Panc1 (cell line): ENCODE measurements at regions not wholly inside any gene's neighbourhood (a gene's known extent, or its start where the extent isn't known, plus 50 kb on each side); places are given as distances from the start of the nearest gene placed in this dataset.

ENCODE experiments used
- ATAC-seq: fragments of 200-7000 bp; cut with Tn5 transposase; 2 replicates; pipeline ENCODE4 v1.9.1; 2020; ENCODE audit warnings: mild to moderate bottlenecking, moderate library complexity
- BruUV-seq: library from RNA; stranded (reverse); fragments of 400-500 nt; replicated peaks from 2 replicates; lab custom pipeline; 2021; lab: Mats Ljungman, UMichigan
- CTCF ChIA-PET: fragments of 300-600 bp; sonication (Branson Sonifier 250); formaldehyde crosslinking; loops from one replicate; lab custom pipeline; 2022; ENCODE audit warnings: antibody characterized with exemption; lab: Charles Lee
- POLR2A ChIA-PET: fragments of 300-600 bp; sonication (Branson Sonifier 250); formaldehyde crosslinking; loops from one replicate; lab custom pipeline; 2022; ENCODE audit warnings: antibody characterized with exemption; lab: Charles Lee
- DNase-seq: peaks from one replicate; pipeline ENCODE4 v3.0.0-alpha.2; 2010; ENCODE audit warnings: low read depth, low spot score
- H3K27ac ChIP-seq: 2 replicates; pipeline ENCODE4 v1.5.1; 2011; ENCODE audit warnings: mild to moderate bottlenecking, low read length, inconsistent platforms
- H3K27me3 ChIP-seq: fragments of 200-500 bp; sonication (Bioruptor generic); 2 replicates; pipeline ENCODE4 v1.6.0; 2014; ENCODE audit warnings: low read length, inconsistent platforms; ENCODE audit not compliant: control insufficient read depth, insufficient read depth
- H3K36me3 ChIP-seq: fragments of 200-500 bp; sonication (Bioruptor generic); 2 replicates; pipeline ENCODE4 v1.5.1; 2014; ENCODE audit warnings: inconsistent platforms, mild to moderate bottlenecking, low read length, moderate library complexity; ENCODE audit not compliant: control insufficient read depth, insufficient read depth
- H3K4me1 ChIP-seq: 2 replicates; pipeline ENCODE4 v1.5.1; 2011; ENCODE audit warnings: inconsistent platforms, mild to moderate bottlenecking, low read length, moderate library complexity; ENCODE audit not compliant: control insufficient read depth, insufficient read depth
- H3K4me3 ChIP-seq, 2 experiments: 2 replicates each; pipeline ENCODE4 v1.5.1; 2011 to 2012; ENCODE audit warnings: low read depth in 2 of 2, low read length in 2 of 2, mild to moderate bottlenecking in 2 of 2, inconsistent platforms in 1 of 2, moderate library complexity in 1 of 2
- H3K9me3 ChIP-seq: fragments of 200-500 bp; sonication (Bioruptor generic); 2 replicates; pipeline ENCODE4 v1.5.1; 2014; ENCODE audit warnings: low read depth, mild to moderate bottlenecking, inconsistent platforms, low read length, moderate library complexity; ENCODE audit not compliant: control insufficient read depth, insufficient read depth
- POLR2AphosphoS5 ChIP-seq: IDR thresholded peaks from 2 replicates; pipeline ENCODE4 v1.6.1; 2012; ENCODE audit warnings: mild to moderate bottlenecking, low read depth, low read length, moderate library complexity
- SIN3A ChIP-seq: IDR thresholded peaks from 2 replicates; pipeline ENCODE4 v1.6.1; 2012; ENCODE audit warnings: low read depth, mild to moderate bottlenecking, low read length, moderate library complexity, borderline replicate concordance; ENCODE audit not compliant: insufficient read depth
- TCF7L2 ChIP-seq: IDR thresholded peaks from 2 replicates; pipeline ENCODE4 v1.6.1; 2011; ENCODE audit warnings: mild to moderate bottlenecking, low read depth, low read length, inconsistent platforms
- in situ Hi-C: cut with HindIII; loops from 2 replicates; pipeline ENCODE4 v1.10.0; 2016; ENCODE audit warnings: low sequenced_read_pairs, low pct_unique_long_range_greater_than_20kb
- intact Hi-C: fragments of 100-400 bp; cut with micrococcal nuclease; formaldehyde crosslinking; loops from one replicate; pipeline ENCODE4 v1.10.0; 2022; ENCODE audit not compliant: unreplicated experiment
- TF ChIP-seq, protein P1 (sequence below): fragments of 450-650 bp; IDR thresholded peaks from 2 replicates; pipeline ENCODE4 v1.5.1; 2017; ENCODE audit warnings: mild to moderate bottlenecking
- TF ChIP-seq, protein P2 (sequence below), 2 experiments: IDR thresholded peaks; 2 replicates each; pipeline ENCODE4 v1.6.1; 2011 to 2012; ENCODE audit warnings: low read depth in 2 of 2, control low read depth in 1 of 2, low read length in 1 of 2, mild to moderate bottlenecking in 1 of 2, moderate library complexity in 1 of 2; ENCODE audit not compliant: insufficient read depth in 1 of 2

DNA sequence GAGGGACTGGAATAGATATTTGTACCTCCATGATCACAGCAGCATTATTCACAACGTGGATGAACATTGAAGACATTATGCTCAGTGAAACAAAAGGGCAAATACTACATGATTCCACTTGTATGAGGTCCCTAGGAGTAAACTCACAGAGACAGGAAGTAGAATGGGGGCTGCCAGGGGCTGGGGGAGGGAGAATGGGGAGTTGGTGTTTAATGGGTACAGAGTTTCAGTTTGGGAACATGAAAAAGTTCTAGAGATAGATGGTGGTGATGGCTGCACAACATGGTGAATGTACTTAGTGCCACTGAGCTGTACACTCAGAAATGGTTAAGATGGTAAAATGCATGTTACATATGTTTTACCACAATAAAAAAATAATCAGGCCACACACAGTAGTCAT is 164.3 kb upstream of the RREB1 start:
- DNase-seq (no peak), ATAC-seq (no peak)
- no peaks in the 10 kb centered on the region for H3K36me3 ChIP-seq
- no TSS peak for BruUV-seq
- H3K4me3 ChIP-seq: no peak overlapping the region
- H3K27me3 ChIP-seq: no peaks in the 10 kb centered on the region
- ChIA-PET POLR2A (no interaction called here), CTCF (no interaction called here)
- H3K9me3 ChIP-seq: no peaks in the 10 kb centered on the region
- no peak overlapping the region for H3K27ac ChIP-seq
- TF ChIP-seq, protein P1, sequence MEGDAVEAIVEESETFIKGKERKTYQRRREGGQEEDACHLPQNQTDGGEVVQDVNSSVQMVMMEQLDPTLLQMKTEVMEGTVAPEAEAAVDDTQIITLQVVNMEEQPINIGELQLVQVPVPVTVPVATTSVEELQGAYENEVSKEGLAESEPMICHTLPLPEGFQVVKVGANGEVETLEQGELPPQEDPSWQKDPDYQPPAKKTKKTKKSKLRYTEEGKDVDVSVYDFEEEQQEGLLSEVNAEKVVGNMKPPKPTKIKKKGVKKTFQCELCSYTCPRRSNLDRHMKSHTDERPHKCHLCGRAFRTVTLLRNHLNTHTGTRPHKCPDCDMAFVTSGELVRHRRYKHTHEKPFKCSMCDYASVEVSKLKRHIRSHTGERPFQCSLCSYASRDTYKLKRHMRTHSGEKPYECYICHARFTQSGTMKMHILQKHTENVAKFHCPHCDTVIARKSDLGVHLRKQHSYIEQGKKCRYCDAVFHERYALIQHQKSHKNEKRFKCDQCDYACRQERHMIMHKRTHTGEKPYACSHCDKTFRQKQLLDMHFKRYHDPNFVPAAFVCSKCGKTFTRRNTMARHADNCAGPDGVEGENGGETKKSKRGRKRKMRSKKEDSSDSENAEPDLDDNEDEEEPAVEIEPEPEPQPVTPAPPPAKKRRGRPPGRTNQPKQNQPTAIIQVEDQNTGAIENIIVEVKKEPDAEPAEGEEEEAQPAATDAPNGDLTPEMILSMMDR: no peak
- TF ChIP-seq POLR2AphosphoS5 (no peak), SIN3A (no peak)
- TF ChIP-seq, protein P2, sequence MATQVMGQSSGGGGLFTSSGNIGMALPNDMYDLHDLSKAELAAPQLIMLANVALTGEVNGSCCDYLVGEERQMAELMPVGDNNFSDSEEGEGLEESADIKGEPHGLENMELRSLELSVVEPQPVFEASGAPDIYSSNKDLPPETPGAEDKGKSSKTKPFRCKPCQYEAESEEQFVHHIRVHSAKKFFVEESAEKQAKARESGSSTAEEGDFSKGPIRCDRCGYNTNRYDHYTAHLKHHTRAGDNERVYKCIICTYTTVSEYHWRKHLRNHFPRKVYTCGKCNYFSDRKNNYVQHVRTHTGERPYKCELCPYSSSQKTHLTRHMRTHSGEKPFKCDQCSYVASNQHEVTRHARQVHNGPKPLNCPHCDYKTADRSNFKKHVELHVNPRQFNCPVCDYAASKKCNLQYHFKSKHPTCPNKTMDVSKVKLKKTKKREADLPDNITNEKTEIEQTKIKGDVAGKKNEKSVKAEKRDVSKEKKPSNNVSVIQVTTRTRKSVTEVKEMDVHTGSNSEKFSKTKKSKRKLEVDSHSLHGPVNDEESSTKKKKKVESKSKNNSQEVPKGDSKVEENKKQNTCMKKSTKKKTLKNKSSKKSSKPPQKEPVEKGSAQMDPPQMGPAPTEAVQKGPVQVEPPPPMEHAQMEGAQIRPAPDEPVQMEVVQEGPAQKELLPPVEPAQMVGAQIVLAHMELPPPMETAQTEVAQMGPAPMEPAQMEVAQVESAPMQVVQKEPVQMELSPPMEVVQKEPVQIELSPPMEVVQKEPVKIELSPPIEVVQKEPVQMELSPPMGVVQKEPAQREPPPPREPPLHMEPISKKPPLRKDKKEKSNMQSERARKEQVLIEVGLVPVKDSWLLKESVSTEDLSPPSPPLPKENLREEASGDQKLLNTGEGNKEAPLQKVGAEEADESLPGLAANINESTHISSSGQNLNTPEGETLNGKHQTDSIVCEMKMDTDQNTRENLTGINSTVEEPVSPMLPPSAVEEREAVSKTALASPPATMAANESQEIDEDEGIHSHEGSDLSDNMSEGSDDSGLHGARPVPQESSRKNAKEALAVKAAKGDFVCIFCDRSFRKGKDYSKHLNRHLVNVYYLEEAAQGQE (IDR thresholded peaks at IDR 0.05; ENCODE audit: insufficient read depth in 1 of 2, low read depth in 2 of 2, low read length in 1 of 2): no peak
- no peaks in the 10 kb centered on the region for H3K4me1 ChIP-seq
- intact Hi-C loops: no loop called here
- in situ Hi-C loops: no loop called here

DNA sequence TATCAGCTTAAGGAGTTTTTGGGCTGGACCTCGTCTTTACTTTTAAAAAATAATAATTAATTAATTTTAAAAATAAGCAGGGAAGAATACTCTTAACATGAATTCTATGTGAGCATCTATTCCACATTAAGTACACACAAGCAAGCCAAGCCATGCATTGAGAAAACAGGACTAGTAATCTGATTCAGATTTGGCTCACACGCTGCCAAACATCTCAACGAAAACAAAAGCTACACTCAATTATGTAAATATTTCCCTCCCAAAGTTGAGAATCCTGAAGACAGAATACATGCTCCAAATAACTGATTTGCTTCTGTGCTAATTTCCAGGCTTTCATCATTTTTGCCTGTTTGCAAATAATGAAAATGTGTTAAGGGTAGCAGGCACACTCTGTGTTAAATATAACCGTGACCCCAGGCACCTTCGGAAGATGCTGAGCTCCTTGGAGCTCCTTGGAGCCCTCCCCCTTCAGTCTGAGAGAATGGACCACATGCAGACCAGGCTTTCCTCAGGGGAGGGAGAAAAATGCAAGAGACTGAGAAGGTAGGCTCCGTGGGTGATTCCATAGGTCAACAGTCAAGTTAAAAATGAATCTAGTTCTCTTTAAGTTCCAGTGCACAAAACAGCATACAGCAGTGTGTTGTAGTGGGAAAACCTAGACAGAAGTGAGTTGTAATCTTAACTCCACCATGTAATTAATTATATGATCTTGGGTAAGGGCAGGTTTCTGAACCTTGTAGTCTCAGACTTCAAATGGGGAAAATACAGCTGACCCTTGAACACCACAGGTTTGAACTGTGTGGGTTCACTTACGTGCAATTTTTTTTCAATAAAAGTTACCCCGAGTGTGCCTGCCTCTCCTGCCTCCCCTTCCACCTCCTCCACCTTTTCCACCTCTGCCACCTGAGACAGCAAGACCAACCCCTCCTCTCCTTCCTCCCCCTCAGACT is 161.3 kb upstream of the RREB1 start:
- no TSS peak for BruUV-seq
- POLR2A ChIA-PET: no interaction called here
- Histone ChIP-seq H3K4me1 (no peaks in the 10 kb centered on the region), H3K27ac (no peak overlapping the region), H3K9me3 (peaks cover 8% of the 10 kb centered on the region; the same call in 1 of the 2 replicates), H3K27me3 (no peaks in the 10 kb centered on the region), H3K36me3 (no peaks in the 10 kb centered on the region), H3K4me3 (no peak overlapping the region)
- DNase-seq (no peak), ATAC-seq (no peak)
- CTCF ChIA-PET: no interaction called here
- intact Hi-C loops: no loop called here
- in situ Hi-C loops: no loop called here
- TF ChIP-seq SIN3A (no peak), TCF7L2 (no peak), POLR2AphosphoS5 (no peak)
- TF ChIP-seq, protein P2 (IDR thresholded peaks at IDR 0.05; ENCODE audit: insufficient read depth in 1 of 2, low read depth in 2 of 2, low read length in 1 of 2): no peak
- TF ChIP-seq, protein P1: no peak
